Cardiac fibroblast (primary cell): ENCODE measurements at regions not wholly inside any gene's neighbourhood (a gene's known extent, or its start where the extent isn't known, plus 50 kb on each side); places are given as distances from the start of the nearest gene placed in this dataset.

Experiments used
- DNase-seq, 2 donors: peaks; one replicate each; pipeline versions ENCODE4 v3.0.0 to v3.0.0-alpha.2; 2010; ENCODE audit warnings: low read depth in 2 of 2
- H3K4me3 ChIP-seq, 2 donors: replicated peaks in 1 of 2; 1 replicate in 1 of 2; 2 replicates in 1 of 2; pipeline ENCODE4 v1.5.1; 2011; ENCODE audit warnings: low read depth in 2 of 2, low read length in 2 of 2, mild to moderate bottlenecking in 2 of 2, moderate library complexity in 1 of 2
- TF ChIP-seq, protein P1 (sequence below): IDR thresholded peaks from one replicate; pipeline ENCODE4 v1.5.1; 2011; ENCODE audit warnings: low read depth, mild to moderate bottlenecking, low read length, inconsistent platforms

DNA sequence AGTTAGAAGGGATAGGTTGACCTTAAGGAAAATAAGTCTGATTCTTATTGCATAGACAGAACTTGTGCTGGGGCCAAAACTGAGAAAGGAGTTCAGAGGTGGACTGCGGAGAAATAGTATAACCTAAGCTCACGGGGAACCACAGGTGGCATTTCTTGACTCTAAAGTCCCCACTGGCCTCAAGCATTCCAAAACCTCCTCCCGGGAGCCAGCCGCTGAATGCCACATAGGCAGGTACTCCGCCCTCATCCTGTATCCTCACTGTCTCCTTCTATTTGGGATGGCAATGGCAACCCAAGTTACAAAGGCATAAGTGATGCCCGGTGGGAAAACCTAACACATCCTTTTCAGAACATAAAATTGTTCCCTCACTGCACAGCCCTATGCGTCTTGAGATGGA lies 173.0 kb downstream of the SP3 start:
- TF ChIP-seq, protein P1, sequence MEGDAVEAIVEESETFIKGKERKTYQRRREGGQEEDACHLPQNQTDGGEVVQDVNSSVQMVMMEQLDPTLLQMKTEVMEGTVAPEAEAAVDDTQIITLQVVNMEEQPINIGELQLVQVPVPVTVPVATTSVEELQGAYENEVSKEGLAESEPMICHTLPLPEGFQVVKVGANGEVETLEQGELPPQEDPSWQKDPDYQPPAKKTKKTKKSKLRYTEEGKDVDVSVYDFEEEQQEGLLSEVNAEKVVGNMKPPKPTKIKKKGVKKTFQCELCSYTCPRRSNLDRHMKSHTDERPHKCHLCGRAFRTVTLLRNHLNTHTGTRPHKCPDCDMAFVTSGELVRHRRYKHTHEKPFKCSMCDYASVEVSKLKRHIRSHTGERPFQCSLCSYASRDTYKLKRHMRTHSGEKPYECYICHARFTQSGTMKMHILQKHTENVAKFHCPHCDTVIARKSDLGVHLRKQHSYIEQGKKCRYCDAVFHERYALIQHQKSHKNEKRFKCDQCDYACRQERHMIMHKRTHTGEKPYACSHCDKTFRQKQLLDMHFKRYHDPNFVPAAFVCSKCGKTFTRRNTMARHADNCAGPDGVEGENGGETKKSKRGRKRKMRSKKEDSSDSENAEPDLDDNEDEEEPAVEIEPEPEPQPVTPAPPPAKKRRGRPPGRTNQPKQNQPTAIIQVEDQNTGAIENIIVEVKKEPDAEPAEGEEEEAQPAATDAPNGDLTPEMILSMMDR, result no peak
- DNase-seq, result no peak
- H3K4me3 ChIP-seq, result no peak overlapping the region

GRCh38 chr2:173792741-173793140 lies 172.4 kb downstream of the SP3 start:
- DNase-seq, result no peak
- TF ChIP-seq, protein P1, result no peak
- no peak overlapping the region for H3K4me3 ChIP-seq

GRCh38 chr2:173793709-173794565 lies 171.2 kb downstream of the SP3 start:
- TF ChIP-seq, protein P1, result no peak
- no peak for DNase-seq
- H3K4me3 ChIP-seq, result no peak overlapping the region

- H3K4me3 ChIP-seq, result no peak overlapping the region
- TF ChIP-seq, protein P1, result no peak
- no peak for DNase-seq
Observed at GRCh38 chr2:173797586-173798263, 167.4 kb downstream of the SP3 start.

DNA sequence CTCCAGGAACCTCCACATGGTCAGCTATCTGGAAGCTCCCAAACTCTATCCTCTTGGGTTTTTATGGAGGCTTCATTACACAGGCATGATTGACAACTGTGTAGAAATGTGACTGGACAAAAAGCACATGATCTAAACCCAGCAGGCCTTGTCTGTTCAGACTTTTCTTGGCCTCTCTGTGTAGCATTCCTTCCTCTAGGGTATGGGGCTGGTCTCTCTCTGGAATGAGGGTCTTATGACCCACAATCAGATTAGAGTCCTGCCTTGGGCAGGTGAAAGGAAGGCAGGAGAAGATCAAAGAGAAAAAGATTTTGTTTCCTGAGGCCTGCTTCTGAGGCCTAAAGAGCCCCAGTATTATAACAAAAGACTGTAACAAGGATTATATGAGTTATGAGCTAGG lies 162.7 kb downstream of the SP3 start:
- no peak overlapping the region for H3K4me3 ChIP-seq
- TF ChIP-seq, protein P1, result no peak
- DNase-seq, result no peak

- H3K4me3 ChIP-seq, result no peak overlapping the region
- TF ChIP-seq, protein P1, result no peak
- no peak for DNase-seq
Observed at GRCh38 chr2:173803449-173803848, 161.7 kb downstream of the SP3 start.
